ENCODE measurements at regions not wholly inside any gene's neighbourhood (a gene's known extent, or its start where the extent isn't known, plus 50 kb on each side); places are given as distances from the start of the nearest gene placed in this dataset.

DNA sequence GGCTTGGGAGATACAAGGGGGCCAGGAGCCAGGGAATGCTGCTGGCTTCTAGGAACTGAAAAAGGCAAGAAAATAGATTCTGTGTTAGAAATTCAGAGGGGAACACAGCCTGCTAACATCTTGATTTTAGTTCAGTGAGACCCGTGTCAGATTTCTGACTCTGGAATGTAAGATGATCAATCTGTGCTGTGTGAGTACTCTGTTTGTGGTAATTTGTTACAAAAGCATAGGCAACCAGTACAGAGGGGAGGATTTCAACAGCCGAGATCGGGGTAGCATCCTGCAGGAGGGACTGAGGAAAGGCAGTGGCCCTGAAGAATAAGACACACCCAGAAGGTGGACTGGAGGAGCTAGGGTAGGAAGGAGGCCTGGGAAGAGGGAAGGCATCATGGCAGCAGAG lies 410.0 kb upstream of the CCDC196 start:
- TF ChIP-seq, protein P1, sequence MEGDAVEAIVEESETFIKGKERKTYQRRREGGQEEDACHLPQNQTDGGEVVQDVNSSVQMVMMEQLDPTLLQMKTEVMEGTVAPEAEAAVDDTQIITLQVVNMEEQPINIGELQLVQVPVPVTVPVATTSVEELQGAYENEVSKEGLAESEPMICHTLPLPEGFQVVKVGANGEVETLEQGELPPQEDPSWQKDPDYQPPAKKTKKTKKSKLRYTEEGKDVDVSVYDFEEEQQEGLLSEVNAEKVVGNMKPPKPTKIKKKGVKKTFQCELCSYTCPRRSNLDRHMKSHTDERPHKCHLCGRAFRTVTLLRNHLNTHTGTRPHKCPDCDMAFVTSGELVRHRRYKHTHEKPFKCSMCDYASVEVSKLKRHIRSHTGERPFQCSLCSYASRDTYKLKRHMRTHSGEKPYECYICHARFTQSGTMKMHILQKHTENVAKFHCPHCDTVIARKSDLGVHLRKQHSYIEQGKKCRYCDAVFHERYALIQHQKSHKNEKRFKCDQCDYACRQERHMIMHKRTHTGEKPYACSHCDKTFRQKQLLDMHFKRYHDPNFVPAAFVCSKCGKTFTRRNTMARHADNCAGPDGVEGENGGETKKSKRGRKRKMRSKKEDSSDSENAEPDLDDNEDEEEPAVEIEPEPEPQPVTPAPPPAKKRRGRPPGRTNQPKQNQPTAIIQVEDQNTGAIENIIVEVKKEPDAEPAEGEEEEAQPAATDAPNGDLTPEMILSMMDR (IDR thresholded peaks at IDR 0.05; ENCODE audit: low read length): no peak
- no peak for TF ChIP-seq EZH2 (optimal IDR thresholded peaks at IDR 0.05; ENCODE audit: low read depth, low read length)
